ENCODE measurements at regions not wholly inside any gene's neighbourhood (a gene's known extent, or its start where the extent isn't known, plus 50 kb on each side); places are given as distances from the start of the nearest gene placed in this dataset.

DNA sequence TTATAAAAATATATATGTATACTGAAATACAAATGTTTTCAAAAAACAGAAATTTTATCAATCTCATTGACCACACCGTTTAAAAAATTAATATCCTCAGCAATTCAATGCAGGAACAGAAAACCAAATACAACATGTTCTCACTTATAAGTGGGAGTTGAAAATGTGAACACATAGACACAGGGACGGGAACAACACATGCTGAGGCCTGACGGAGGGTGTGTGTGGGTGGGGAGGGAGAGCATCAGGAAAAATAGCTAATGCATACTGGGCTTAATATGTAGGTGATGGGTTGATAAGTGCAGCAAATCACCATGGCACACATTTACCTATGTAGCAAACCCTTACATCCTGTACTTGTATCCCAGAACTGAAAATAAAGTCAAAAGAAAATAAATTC lies 409.5 kb downstream of the MLLT3 start:
- 83 to 93% methylated on average over 1 to 2 of the region's 3 CpGs for WGBS, 2 experiments (ENCODE audit: insufficient coverage in 1 of 2, insufficient read length in 1 of 2)
- H3K27me3 Mint-ChIP-seq (ENCODE audit: insufficient read depth), result peaks cover 5% of the 10 kb centered on the region
- H3K4me1 ChIP-seq (ENCODE audit: control insufficient read depth, insufficient read depth, low read length), result no peaks in the 10 kb centered on the region
- H3K9ac ChIP-seq (ENCODE audit: extremely low read depth, low read length, poor library complexity, severe bottlenecking), result no peak overlapping the region
- H3K36me3 ChIP-seq (ENCODE audit: control insufficient read depth, insufficient read depth, low read length), result no peaks in the 10 kb centered on the region
- H3K4me1 Mint-ChIP-seq, result no peaks in the 10 kb centered on the region
- no peak for DNase-seq
- no peaks in the 10 kb centered on the region for H3K9me3 Mint-ChIP-seq
- no peak overlapping the region for H3K27ac ChIP-seq (ENCODE audit: low read depth, low read length)
- H3K9me3 ChIP-seq (ENCODE audit: control insufficient read depth, low read length), result no peaks in the 10 kb centered on the region
- H3K36me3 Mint-ChIP-seq (ENCODE audit: low read depth), result no peaks in the 10 kb centered on the region
- TF ChIP-seq, protein P1, sequence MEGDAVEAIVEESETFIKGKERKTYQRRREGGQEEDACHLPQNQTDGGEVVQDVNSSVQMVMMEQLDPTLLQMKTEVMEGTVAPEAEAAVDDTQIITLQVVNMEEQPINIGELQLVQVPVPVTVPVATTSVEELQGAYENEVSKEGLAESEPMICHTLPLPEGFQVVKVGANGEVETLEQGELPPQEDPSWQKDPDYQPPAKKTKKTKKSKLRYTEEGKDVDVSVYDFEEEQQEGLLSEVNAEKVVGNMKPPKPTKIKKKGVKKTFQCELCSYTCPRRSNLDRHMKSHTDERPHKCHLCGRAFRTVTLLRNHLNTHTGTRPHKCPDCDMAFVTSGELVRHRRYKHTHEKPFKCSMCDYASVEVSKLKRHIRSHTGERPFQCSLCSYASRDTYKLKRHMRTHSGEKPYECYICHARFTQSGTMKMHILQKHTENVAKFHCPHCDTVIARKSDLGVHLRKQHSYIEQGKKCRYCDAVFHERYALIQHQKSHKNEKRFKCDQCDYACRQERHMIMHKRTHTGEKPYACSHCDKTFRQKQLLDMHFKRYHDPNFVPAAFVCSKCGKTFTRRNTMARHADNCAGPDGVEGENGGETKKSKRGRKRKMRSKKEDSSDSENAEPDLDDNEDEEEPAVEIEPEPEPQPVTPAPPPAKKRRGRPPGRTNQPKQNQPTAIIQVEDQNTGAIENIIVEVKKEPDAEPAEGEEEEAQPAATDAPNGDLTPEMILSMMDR (conservative IDR thresholded peaks at IDR 0.05), result no peak
- H3K27me3 ChIP-seq (ENCODE audit: control insufficient read depth, insufficient read depth, low read length, poor library complexity, severe bottlenecking), result no peaks in the 10 kb centered on the region
- H3K27ac Mint-ChIP-seq, result no peak overlapping the region
- H3K4me3 Mint-ChIP-seq, result no peak overlapping the region
- no peak overlapping the region for H3K4me3 ChIP-seq (ENCODE audit: low read length)

DNA sequence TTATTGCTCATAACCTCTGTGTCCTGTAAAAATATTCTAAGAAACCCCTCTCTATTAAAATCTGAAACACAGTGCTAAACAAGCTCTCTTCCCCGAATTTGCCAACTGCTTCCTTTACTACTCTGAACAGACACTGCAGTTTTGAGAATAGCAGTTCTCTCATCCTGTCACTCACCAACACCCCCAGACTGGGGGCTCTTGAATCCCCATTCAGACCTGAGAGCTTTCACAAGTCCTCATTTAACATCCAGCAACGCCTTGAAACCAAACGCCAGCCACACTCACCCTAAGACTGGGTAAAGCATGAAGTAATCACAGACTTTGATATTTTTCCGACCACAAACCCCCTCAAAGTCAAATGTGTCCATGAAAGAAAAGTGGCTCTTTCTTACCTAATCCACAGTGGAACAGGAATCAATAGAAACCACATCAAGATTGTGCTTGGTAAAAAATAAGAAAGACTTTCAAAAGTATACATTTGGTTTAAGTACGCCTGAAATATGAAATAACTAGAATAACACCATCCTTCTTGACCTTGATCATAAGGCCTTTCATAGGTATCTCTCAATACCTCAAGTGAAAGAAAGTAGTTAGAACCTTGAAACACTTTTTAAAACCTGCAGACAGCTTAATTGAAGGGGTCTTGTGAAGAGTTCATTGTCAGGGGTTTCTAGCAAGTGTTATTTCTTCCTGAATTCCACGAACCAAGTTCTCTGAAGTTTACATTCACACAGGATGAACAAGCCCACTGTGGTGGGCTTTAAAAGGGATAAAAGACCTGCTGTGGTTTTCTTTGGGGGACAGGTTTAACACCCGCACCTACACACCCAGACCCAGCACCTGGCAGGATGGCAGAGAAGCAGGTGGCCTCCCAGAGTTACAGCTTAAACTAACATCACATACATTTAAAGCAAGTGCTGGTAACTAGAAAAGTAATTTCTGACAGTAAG lies 412.6 kb downstream of the MLLT3 start:
- Mint-ChIP-seq H3K4me3 (no peak overlapping the region), H3K9me3 (no peaks in the 10 kb centered on the region), H3K27ac (no peak overlapping the region), H3K4me1 (no peaks in the 10 kb centered on the region), H3K27me3 (ENCODE audit: insufficient read depth) (peaks cover 2% of the 10 kb centered on the region), H3K36me3 (ENCODE audit: low read depth) (no peaks in the 10 kb centered on the region)
- Histone ChIP-seq H3K9ac (ENCODE audit: extremely low read depth, low read length, poor library complexity, severe bottlenecking) (no peak overlapping the region), H3K4me1 (ENCODE audit: control insufficient read depth, insufficient read depth, low read length) (no peaks in the 10 kb centered on the region), H3K36me3 (ENCODE audit: control insufficient read depth, insufficient read depth, low read length) (no peaks in the 10 kb centered on the region), H3K27ac (ENCODE audit: low read depth, low read length) (no peak overlapping the region), H3K9me3 (ENCODE audit: control insufficient read depth, low read length) (no peaks in the 10 kb centered on the region), H3K27me3 (ENCODE audit: control insufficient read depth, insufficient read depth, low read length, poor library complexity, severe bottlenecking) (no peaks in the 10 kb centered on the region), H3K4me3 (ENCODE audit: low read length) (no peak overlapping the region)
- 76 to 81% methylated on average over 3 to 7 of the region's 7 CpGs for WGBS, 2 experiments (ENCODE audit: insufficient coverage in 1 of 2, insufficient read length in 1 of 2)
- no peak for DNase-seq
- TF ChIP-seq, protein P1 (conservative IDR thresholded peaks at IDR 0.05), result no peak

DNA sequence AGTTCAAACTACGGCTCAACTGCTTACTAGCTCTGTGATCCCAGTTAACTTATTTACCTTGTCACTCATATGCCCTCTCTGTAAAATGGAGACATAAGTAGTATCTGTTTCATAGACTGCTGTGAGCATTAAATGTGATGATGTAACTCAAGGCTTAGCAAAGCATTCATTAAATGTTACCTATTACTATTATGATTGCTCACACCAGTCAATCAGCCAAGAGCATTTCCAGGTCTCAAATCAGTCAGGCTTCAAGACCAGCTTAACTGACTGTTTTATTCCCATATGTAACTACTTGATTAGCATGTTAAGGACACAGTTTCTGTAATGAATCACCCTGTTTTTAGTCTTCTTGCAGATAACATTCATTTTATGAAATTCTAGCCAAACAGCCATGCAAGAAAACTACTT lies 413.3 kb downstream of the MLLT3 start:
- Mint-ChIP-seq H3K9me3 (no peaks in the 10 kb centered on the region), H3K4me3 (no peak overlapping the region), H3K36me3 (ENCODE audit: low read depth) (no peaks in the 10 kb centered on the region), H3K27ac (no peak overlapping the region), H3K27me3 (ENCODE audit: insufficient read depth) (peaks cover 2% of the 10 kb centered on the region), H3K4me1 (no peaks in the 10 kb centered on the region)
- TF ChIP-seq, protein P1 (conservative IDR thresholded peaks at IDR 0.05), result no peak
- WGBS, 2 experiments (ENCODE audit: insufficient coverage in 1 of 2, insufficient read length in 1 of 2), result 100% methylated on average over 1 of the region's 1 CpG; no CpG with 5 or more reads in 1 of the 2 experiments
- no peaks in the 10 kb centered on the region for H3K9me3 ChIP-seq (ENCODE audit: control insufficient read depth, low read length)
- DNase-seq, result no peak
- no peak overlapping the region for H3K27ac ChIP-seq (ENCODE audit: low read depth, low read length)
- H3K4me3 ChIP-seq (ENCODE audit: low read length), result no peak overlapping the region
- no peaks in the 10 kb centered on the region for H3K27me3 ChIP-seq (ENCODE audit: control insufficient read depth, insufficient read depth, low read length, poor library complexity, severe bottlenecking)
- no peak overlapping the region for H3K9ac ChIP-seq (ENCODE audit: extremely low read depth, low read length, poor library complexity, severe bottlenecking)
- H3K36me3 ChIP-seq (ENCODE audit: control insufficient read depth, insufficient read depth, low read length), result no peaks in the 10 kb centered on the region
- H3K4me1 ChIP-seq (ENCODE audit: control insufficient read depth, insufficient read depth, low read length), result no peaks in the 10 kb centered on the region

Data from endodermal cell (in vitro differentiated cells).